Renal pelvis (tissue), 1 donor: ENCODE measurements at regions not wholly inside any gene's neighbourhood (a gene's known extent, or its start where the extent isn't known, plus 50 kb on each side); places are given as distances from the start of the nearest gene placed in this dataset.
"Not testable (repeated sequence)": the region's sequence is repeated elsewhere in the genome, so short reads cannot be mapped to it uniquely, and the experiment has no call there.

Experiments used
- DNase-seq: peaks from one replicate; pipeline ENCODE4 v3.0.0-alpha.2; 2013

DNA sequence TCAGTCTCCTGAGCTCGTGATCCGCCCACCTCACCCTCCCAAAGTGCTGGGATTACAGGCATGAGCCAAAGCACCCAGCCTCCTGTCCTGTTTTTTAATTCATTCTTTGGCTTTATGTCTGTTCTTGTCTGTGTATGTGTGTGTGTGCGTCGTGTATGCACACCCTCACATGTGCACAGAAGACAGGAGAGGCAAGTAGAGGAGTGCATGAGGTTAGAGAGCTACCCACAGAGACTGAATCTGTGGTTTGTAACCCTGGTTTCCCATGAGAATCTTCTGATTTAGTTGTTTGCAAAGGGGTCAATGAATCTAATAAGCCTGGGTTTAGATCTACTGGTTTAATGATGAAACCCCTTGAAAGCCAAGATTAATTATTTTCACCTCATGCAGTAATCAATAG lies 1090.0 kb downstream of the EPHA3 start:
- DNase-seq = not testable (repeated sequence)

DNA sequence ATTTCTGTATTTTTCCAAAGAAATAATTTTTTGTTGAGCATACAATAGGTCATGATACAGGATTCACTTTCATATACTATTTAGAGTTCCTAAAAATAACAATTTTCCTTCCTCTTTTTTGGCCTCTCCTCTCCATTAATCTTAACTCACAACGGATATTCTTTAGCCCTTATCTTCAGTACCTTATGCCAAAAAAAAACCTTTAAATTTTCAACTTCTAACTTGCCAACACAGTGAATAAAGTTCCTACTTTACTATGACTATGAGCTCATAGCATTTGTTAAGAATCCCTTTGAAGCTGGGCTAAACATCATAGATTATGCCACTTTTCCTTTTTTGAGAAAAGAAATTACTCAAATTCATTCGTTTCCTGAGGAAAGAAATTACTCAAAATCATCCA lies 1095.5 kb downstream of the EPHA3 start:
- DNase-seq = not testable (repeated sequence)

DNA sequence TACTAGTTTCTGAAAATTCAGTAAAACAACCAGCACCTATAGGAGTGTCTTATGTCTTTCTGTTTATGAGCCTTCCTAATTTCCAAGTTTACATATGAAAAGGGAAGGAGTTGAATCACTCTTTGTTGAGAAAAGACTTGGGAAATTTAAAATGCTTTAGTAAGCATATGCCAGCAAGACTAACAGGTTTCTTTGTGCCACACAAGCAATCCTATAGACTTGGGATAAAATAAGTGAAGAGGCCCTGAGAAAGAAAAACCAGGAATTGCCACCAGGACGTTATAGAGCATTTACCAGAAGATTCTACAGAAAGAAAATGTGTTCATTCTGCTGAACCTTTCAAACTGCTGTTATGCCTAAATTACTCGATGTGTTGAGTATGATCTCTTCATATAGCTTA lies 1099.1 kb downstream of the EPHA3 start:
- not testable (repeated sequence) for DNase-seq

DNA sequence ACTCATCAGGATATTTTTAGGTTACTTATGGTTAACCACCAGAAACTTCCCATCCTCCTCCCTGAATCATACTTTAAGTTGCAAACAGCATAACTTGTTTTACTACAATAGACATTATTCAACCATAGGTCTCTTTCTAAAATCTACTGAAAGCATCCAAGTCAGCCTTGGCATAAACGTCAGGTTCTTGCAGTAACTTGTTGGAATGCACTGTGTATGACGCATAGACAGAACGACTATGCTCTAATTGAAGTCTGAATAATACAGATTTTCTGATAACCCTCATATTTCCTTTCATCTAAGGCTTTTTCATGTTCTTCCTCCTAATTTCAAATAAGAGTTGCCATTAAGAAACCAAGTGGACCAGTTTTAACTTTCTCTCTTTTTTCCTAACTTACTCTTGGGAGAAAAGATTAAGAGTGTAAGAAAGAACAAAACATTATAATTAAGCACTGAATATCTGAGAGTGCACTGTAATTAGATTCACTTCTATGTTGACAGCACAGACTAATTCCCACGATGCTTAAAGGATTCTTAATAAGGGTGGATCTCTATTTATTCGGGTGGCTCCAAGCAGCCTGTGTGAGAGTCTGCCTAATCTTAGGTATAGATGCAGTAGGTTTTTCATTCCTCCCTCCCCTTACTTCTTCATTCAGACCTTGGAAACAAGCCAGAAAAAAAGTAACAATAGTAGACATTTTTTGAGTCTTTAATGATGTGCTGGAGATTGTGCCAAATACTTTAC lies 1100.1 kb downstream of the EPHA3 start:
- not testable (repeated sequence) for DNase-seq

DNA sequence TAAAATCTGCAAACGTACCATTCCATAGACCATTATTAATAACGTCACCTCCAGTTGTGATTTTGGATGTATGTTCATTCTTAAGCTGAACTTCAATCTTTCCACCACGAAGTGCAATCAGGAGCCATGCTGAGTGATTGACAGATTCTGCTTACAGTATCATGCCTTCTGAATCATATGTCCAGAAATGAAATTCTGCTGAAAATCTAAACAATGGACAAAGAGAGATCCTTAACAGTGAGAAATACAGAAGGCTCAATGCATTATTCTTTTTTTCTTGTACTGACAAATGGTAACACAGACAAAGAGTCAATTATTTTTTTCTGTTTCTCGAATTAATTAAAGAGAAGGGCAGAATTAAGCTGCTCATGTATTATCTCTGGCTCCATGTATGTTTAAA lies 1114.5 kb downstream of the EPHA3 start:
- no peak for DNase-seq

DNA sequence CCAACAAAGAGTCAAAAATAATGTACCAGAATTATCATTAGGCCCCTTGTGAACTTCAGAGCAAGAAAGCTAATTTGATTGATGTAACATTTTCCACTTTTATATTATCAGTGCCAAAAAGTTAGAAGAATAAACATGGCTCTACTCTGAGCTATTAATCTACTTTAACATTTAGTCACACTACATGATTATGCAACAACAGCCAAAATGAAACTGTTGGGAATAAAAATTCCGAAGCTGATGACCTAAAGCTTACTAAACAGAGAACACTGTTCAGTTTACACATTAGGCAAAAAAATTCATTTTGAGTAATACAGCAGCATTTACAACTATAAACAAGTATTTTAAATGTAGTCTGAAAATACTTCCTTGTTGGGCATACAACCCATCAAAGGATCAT lies 1134.1 kb downstream of the EPHA3 start:
- no peak for DNase-seq

DNA sequence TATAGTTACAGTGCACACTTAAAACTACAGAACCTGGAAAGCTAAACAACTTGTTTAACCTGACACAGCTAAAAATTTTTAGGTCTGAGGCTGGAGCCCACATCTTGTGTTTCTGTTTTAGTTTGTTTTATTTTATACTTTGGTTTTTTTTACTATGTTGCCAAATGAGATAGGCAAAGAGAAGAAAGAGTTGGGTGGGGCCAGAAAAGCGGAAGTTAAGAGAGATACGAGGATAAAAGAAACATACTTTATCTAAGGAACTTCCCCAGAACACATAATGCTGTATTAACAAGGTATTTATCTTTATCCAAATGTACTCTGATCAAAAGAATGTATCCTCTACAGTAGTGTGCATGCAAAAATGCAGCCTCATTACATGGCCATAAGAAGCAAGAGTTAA lies 1145.7 kb downstream of the EPHA3 start:
- no peak for DNase-seq

DNA sequence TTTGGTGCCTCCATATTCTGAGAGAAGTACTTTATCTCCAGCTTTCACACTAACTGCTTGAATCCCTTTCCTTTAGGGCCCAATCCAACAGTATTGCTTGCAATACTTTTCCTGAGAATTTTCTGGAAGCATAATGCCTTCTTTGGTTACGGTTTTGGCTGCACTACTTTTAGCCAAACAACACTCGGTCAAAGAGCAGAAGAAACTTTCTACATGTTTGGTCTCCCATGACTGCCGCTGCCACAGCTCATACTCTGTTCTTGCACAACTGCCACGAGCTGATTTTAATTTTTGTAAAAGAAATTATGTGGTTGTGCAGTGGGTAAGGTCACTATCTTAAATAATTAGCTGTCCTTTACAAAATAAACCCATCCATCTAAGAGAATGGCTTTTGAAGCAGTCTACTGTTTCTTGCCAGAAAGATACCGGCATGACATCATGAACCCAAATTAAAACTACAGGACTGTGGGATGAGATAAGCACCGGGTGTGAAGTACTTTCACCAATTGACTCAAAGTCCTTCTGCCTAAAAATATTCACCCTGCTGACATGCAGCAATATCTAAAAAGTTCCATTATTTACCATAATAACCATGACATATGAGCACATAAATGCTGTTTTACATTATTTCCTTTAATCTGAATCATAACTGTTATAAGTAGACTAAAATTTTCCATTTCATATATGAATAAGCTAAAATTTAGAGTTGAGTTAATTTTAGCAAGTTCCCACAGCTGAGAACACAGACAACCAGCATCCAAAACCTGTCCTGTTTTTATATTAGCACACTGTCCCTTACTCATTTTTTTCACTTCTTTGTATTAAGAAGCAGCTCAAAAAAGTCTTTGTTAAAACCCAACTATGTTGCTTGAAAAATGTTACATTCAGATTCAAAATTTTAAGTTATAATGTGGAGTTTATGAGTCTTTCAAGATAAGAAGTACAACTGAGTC lies 1154.3 kb downstream of the EPHA3 start:
- no peak for DNase-seq
